RWPE2 (cell line): ENCODE measurements at regions not wholly inside any gene's neighbourhood (a gene's known extent, or its start where the extent isn't known, plus 50 kb on each side); places are given as distances from the start of the nearest gene placed in this dataset.

Source experiments
- ATAC-seq: fragments of 200-7000 bp; cut with Tn5 transposase; 3 replicates; pipeline ENCODE4 v1.9.1; 2021; ENCODE audit warnings: low read depth
- DNase-seq: peaks from one replicate; pipeline ENCODE4 v3.0.0-alpha.2; 2020; ENCODE audit warnings: low spot score
- H3K27ac ChIP-seq: fragments of 450-650 bp; 2 replicates; pipeline ENCODE4 v1.5.1; 2017; ENCODE audit warnings: mild to moderate bottlenecking; ENCODE audit not compliant: poor library complexity, severe bottlenecking
- H3K27me3 ChIP-seq: fragments of 250-450 bp; sonication (Bioruptor Pico); 2 replicates; pipeline ENCODE4 v1.5.1; 2021; ENCODE audit warnings: mild to moderate bottlenecking, moderate library complexity; ENCODE audit not compliant: insufficient read depth, poor library complexity, severe bottlenecking
- H3K36me3 ChIP-seq: fragments of 250-450 bp; sonication (Bioruptor Pico); 2 replicates; pipeline ENCODE4 v1.5.1; 2020; ENCODE audit warnings: low read depth, mild to moderate bottlenecking, moderate library complexity
- H3K4me1 ChIP-seq: fragments of 250-450 bp; sonication (Bioruptor Pico); 2 replicates; pipeline ENCODE4 v1.5.1; 2021; ENCODE audit warnings: mild to moderate bottlenecking, moderate library complexity; ENCODE audit not compliant: insufficient read depth, poor library complexity, severe bottlenecking
- H3K4me3 ChIP-seq: fragments of 250-450 bp; sonication (Bioruptor Pico); 2 replicates; pipeline ENCODE4 v1.5.1; 2021; ENCODE audit warnings: mild to moderate bottlenecking, moderate library complexity; ENCODE audit not compliant: severe bottlenecking
- H3K9me3 ChIP-seq: fragments of 250-450 bp; sonication (Bioruptor Pico); 2 replicates; pipeline ENCODE4 v1.5.1; 2021; ENCODE audit warnings: mild to moderate bottlenecking, moderate library complexity; ENCODE audit not compliant: severe bottlenecking
- TF ChIP-seq, protein P1 (sequence below): fragments of 450-650 bp; IDR thresholded peaks from one replicate; pipeline ENCODE4 v1.5.1; 2017; ENCODE audit warnings: mild to moderate bottlenecking, moderate library complexity; ENCODE audit not compliant: poor library complexity, severe bottlenecking

DNA sequence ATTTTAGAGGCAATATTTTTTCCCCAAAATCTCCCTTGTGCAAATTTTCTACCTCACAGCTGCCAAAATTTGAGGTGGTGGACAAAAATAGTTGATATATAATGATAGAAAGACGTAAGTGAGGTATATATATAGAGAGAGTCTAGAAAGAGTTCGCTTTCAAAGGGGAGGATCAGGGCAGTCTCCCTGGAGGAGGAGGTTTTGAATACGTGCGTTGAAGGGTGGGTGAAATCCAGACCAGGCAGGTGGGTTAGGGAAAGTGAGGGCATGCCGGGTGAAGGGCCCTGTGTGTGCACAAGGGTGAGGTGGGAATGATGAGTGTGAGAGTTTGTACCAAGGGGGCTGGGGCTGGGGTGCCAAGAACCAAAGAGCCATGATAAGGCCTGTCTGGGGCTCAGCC, 100.2 kb downstream of the CEBPB start:
- no peaks in the 10 kb centered on the region for H3K36me3 ChIP-seq
- TF ChIP-seq, protein P1, sequence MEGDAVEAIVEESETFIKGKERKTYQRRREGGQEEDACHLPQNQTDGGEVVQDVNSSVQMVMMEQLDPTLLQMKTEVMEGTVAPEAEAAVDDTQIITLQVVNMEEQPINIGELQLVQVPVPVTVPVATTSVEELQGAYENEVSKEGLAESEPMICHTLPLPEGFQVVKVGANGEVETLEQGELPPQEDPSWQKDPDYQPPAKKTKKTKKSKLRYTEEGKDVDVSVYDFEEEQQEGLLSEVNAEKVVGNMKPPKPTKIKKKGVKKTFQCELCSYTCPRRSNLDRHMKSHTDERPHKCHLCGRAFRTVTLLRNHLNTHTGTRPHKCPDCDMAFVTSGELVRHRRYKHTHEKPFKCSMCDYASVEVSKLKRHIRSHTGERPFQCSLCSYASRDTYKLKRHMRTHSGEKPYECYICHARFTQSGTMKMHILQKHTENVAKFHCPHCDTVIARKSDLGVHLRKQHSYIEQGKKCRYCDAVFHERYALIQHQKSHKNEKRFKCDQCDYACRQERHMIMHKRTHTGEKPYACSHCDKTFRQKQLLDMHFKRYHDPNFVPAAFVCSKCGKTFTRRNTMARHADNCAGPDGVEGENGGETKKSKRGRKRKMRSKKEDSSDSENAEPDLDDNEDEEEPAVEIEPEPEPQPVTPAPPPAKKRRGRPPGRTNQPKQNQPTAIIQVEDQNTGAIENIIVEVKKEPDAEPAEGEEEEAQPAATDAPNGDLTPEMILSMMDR, result no peak
- no peak overlapping the region for H3K4me3 ChIP-seq
- DNase-seq, result no peak
- H3K4me1 ChIP-seq, result peaks cover 16% of the 10 kb centered on the region
- H3K27me3 ChIP-seq, result no peaks in the 10 kb centered on the region
- H3K9me3 ChIP-seq, result no peaks in the 10 kb centered on the region
- H3K27ac ChIP-seq, result no peak overlapping the region
- ATAC-seq, result no peak

GRCh38 chr20:50291254-50292078, 100.8 kb downstream of the CEBPB start:
- H3K4me1 ChIP-seq, result peaks cover 9% of the 10 kb centered on the region
- no peaks in the 10 kb centered on the region for H3K27me3 ChIP-seq
- ATAC-seq (no peak), DNase-seq (no peak)
- no peaks in the 10 kb centered on the region for H3K36me3 ChIP-seq
- H3K4me3 ChIP-seq, result no peak overlapping the region
- no peak overlapping the region for H3K27ac ChIP-seq
- H3K9me3 ChIP-seq, result no peaks in the 10 kb centered on the region
- TF ChIP-seq, protein P1, result no peak

GRCh38 chr20:50292079-50292590, 101.5 kb downstream of the CEBPB start:
- no peaks in the 10 kb centered on the region for H3K36me3 ChIP-seq
- DNase-seq, result no peak
- ATAC-seq, result no peak
- no peak overlapping the region for H3K4me3 ChIP-seq
- no peaks in the 10 kb centered on the region for H3K9me3 ChIP-seq
- no peaks in the 10 kb centered on the region for H3K27me3 ChIP-seq
- H3K4me1 ChIP-seq, result peaks cover 3% of the 10 kb centered on the region
- H3K27ac ChIP-seq, result peak overlapping the region; percentile 6
- TF ChIP-seq, protein P1, result no peak

DNA sequence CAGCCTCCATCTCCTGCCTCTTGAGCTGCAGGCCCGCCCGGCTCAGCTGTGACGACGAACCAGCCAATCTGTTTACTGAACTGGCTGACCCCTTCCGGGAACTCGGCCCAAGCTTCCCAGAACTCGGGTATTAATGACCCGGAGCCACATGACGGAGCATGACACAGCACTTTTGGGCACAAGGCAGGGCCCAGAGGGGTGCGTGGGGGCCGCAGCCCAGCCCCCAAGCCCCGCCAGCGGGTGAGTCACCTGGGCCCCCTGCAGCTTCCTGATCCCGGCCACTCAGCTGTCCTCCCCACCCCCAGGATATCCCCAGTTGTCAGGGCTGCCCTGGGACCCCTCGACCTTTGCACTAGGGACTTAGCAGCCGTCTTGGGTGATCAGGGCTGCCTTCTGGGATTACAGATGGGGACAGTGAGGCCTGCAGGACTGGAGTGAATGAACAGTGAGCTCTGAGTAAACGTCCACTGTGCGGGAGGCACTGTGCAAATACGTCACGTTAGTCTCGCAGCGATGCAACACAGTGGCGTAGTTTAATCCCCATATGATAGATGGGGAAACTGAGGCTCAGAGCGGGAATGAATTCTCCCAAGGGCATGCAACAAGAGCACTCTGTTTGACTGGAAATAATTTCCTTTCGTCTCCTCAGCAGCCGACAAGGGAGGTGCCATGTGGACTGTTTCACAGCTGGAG, 102.1 kb downstream of the CEBPB start:
- peaks cover 3% of the 10 kb centered on the region for H3K4me1 ChIP-seq
- peak; percentile 17; the same call in 2 of the 3 replicates for ATAC-seq
- TF ChIP-seq, protein P1, result no peak
- peak overlapping the region; percentile 6 for H3K27ac ChIP-seq
- no peak overlapping the region for H3K4me3 ChIP-seq
- H3K9me3 ChIP-seq, result no peaks in the 10 kb centered on the region
- DNase-seq, result no peak
- no peaks in the 10 kb centered on the region for H3K36me3 ChIP-seq
- H3K27me3 ChIP-seq, result no peaks in the 10 kb centered on the region
